HCEC 1CT (cell line): ENCODE measurements at regions not wholly inside any gene's neighbourhood (a gene's known extent, or its start where the extent isn't known, plus 50 kb on each side); places are given as distances from the start of the nearest gene placed in this dataset.

Experiments used
- DNase-seq: peaks from one replicate; pipeline ENCODE4 v3.0.0-alpha.2; 2017

DNA sequence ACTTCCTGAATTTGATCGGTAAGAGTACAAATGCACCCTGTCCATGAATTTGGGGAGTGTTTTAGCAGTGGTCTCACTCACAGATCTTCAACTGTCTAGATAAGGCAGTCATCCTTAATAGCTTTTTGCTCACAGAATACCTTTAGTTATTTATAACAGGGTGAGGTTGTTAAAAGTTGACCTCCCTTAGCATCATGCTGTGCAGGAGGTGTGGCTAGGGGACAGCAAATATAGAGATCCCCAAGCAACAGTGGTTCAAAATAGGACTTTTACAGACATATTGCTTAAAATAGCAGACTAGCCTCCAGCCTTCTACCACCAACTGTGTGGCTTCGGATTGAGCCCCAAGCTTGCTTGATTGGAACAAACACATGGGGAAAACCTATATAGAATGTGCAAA, 724.4 kb downstream of the TLE1 start:
- DNase-seq, result no peak

DNA sequence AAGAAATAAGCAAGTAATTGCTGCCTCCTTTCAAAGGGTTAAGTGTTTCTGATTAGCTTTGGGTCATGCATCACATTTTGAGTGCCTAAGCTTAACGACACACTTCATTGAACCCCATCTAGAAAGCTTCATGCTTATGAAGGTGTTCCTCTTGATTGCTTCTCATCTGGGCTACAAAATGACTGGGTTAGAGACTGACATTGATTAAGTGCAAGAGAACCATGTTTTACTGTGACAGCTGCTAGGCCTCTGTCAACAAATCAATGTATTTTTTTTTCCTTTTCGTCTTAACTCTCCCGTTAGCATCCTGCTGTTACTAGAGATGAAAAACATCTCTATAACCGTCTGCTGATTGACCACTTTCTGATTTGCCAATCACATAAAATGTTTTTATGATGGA, 725.0 kb downstream of the TLE1 start:
- no peak for DNase-seq

DNA sequence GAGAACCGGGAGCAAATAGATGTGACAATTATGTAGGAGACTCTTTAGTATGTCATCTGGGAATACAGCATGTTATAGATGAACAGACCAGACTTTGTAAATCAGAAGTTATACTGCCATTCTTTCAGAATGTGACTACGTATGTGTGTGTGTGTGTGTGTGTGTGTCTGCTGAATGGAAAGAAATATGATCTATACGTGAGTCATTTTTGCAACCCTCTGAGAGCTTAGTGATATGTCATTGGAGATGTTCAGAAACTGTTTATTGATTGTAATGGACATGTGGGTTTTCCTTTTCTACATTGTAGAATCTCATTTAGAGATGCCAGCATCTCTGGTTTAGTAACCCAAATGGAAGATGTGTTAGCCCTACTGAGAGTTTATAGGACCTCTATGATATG, 731.5 kb downstream of the TLE1 start:
- peak; percentile 50 for DNase-seq

DNA sequence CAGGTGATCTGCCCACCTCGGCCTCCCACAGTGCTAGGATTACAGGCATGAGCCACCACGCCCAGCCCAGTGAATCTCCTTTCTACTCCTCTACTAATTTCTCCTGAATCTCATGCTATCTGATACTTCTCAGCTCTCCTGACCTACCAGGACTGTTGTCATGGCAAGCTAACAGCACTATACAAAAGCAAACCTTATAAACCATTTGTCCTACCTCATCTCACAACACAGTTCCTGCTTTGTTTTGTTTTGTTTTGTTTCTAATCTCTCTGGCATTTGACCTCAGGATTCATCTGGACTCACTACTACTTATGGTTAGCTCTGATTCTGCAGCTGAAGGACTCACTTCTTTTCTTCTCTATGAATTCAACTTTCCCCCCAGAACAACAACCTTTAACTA, 734.8 kb downstream of the TLE1 start:
- DNase-seq, result no peak

DNA sequence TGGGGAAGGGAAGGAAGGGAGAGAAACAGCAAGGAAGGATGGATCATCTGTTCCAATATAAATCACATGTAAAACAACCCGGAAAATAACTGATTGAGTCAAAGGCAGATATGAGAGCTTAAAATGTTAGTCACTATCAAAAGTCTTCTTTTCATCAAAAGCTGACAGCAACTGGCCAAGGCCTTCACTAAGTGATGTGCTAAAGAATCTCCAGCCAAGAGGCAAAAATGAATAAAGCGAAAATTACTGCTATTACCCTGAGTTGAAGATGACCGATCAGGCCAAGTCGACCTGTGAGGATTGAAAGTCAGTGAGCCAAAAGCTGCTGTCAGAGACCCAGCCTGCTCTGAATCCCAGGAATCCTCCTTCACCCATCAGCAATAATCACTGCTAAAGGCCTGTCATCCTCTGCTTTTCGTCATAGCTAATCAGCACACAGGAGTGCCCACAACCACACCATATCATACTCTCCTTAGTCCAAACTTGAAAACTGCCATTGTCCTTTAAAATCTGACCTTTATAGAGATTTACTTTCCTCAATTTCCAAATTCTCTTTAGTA, 736.9 kb downstream of the TLE1 start:
- no peak for DNase-seq

DNA sequence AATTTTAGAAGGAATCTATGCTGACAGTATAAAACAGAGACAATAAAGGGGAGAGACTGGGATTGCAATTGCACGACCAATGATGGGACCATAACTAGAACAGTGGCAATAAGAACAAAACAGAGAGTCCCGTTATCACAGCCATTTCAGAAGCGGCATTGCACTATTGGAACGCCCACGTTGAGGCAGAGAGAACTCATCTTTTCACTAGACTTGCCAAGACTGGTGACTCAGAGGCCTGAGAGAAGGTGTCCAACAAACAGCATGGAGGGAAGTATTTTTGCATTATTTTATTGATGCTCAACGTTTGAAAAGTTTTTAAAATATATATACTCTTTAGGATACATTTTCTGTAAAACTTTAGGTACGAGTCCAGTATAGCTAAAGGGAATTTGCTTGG, 737.7 kb downstream of the TLE1 start:
- DNase-seq, result peak; percentile 22

DNA sequence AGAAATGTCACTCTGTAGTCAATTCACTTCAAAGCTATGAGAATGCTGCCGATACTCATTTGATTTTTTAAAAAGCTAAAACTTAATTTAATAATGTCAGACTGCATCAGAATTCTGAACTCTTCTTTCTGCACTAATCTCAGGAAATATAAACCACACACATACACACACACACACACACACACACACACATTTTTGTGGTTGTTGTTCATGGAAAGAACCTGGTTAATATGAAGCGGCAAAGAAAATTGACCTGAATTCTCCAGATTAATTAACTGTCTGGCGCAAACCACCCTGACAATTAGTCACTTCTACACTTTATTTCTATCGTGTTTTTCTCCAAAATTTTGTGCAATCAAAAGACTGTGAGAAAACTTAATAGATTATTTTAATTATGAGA, 740.5 kb downstream of the TLE1 start:
- no peak for DNase-seq

DNA sequence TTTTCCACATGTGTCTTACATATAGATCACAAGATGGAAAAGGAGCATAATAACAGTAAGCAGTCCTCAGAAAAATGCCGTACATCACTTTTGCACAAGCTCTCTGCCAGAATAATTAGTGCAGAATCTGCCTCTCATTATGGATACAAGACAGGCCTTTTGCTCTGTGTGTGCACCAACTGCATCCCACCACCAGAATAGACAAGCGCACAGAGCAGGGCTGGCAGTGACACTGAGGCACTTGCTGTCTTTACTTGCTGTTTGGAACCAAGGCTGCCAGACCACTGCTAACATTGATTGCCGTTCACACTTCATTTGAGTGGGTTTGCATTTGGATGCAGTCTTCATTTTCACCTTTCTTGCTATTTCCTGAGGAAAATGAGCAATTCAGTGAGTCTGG, 741.3 kb downstream of the TLE1 start:
- DNase-seq, result no peak

DNA sequence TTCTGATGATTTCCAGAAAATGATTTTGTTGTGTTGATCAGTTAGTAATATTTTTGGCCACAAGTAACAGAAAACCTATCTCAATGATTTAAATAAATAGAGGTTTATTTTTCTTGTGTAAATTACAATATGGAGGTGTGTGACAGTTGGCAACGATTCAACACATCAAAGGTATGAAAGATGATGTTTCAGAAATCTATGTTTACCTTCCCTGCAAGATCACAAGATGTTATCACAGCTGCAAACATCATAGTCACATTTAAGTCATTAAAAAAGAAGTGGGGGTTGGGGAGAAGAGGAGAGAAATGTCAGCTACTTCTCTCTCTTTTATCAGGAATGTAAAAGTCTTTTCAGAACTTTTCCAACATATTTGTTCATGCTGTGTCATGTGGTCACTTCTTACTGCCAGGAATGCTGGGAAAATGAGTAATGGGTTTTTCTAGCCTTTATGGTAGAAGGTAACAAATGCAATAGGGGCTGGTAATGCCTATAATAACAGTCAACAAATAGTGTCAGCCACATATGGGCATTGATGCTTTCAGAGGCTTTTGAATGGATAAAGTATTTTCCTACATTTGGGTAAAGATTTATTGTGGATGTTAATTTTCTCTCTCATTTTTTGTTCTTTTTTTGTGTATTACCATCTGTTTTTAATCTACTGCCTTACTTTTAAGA, 742.7 kb downstream of the TLE1 start:
- no peak for DNase-seq

DNA sequence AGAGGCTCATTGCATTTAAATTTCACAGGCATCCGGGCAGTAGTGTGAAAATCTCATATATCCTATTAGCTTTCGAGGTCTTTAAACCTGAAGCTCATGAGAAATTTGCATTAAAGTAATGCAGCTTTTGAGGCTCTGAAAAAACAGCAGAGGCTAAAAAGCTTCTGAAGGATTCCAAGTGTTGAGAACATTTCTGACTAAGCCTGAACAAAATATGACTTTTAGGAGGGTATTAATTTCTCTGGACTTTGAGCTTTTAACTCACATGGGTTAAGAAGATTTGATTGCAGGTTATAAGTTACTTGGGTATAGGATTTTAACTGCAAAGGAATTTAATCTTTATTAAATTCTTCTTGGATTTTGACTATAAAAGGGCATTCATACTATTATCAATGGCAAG, 743.9 kb downstream of the TLE1 start:
- no peak for DNase-seq

DNA sequence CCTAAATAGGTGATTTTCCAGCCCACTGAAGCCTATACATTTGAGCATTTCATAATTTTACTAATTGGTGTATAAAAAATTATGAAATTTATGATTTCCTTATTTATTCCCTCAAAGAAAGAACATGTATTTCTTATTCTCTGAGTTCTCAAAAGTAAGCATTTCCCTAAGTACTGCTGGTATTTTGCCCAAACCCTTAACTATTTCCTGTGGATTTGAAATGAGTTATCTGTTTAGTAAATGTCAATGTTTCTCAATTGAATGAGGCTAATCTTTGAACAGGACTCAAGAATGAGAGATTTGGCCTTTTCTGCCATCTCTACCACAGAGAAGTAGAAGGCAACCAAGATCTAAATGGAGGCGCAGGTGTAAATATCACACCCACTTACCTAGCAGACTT, 751.7 kb downstream of the TLE1 start:
- peak; percentile 36 for DNase-seq

DNA sequence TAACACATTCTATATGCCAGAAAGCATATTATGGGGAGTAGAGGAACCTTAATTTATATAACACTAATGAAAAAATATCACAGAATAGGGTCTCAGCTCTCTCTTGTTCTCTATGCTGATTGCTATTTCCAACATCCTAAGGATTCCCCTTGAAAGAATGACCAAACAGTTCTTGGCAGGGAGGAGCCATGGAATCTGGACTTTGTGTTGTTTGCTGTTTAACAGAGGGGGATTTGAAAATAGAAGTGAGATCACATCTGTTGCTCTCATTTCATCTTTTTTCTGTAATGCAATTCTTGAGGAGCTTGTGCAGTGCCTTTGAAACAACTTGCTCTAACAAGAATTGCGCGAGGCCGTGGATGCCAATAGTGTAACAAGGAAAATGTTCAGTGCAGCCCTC, 755.3 kb downstream of the TLE1 start:
- DNase-seq, result no peak

DNA sequence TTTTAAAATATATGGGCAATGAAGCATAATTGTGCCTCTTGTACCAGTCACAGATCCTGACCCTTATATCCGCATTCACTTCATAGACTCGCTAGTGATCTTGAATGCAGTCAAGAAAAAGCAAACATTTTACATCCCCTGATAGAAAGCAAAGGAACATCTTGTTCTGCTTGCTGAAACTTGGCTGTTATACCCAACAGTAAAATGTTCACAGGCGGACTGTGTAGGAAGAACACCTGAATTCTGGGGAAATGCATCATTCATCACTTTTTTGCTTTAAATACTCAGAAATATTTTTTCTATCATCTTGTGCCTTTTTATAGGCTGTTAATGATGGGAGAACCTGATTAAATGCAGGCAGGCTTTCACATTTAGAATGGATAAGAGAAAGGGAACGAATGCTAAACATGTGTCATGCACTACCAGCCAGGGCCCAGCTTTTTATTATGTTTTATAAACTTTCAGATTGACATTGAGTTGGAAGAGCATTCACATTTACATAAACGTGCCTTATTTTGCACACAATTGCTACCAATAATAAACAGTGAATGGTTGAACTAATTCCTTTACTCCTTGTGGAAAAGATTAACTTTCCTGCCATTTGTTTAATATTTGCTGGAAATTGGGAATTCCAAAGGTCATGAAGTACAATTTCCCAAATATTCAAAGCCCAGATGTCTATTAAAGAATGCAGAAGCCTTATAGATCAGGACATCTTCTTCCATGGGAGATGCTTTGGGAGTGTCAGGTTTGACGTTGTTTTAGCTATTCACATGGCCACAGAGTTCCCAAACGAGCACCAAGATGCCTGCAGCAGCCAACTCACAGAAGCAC, 756.2 kb downstream of the TLE1 start:
- no peak for DNase-seq

DNA sequence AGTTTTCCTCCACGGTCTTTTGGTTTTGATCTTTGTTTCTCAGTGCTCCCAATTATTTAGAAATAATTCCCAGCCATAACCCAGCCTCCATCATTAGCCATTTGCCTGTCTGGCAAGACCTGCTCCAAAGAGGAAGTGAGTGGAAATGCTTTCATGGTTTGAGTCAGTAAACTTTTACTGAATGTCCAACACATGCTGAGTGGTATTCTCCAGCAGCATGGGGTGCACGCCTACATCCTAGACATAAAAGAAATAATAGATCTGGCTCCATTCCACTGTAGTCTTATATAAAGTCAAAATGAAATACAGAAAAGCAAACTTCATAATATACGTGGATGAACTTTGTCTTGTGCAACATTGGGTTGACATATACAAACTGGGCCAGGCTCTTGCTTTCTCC, 757.2 kb downstream of the TLE1 start:
- DNase-seq, result no peak

DNA sequence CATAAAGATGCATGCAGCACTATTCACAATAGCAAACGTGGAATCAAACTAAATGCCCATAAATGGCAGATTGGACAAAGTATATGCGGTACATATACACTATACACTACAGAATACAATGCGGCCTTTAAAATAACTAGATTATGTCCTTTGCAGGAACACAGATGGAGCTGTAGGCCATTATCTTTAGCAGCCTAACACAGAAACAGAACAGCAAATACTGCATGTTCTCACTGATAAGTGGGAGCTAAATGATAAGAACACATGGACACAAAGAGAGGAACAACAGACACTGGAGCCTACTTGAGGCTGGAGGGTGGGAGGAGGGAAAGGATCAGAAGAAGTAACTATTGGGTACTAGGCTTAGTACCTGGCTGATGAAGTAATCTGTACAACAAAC, 758.2 kb downstream of the TLE1 start:
- no peak for DNase-seq

DNA sequence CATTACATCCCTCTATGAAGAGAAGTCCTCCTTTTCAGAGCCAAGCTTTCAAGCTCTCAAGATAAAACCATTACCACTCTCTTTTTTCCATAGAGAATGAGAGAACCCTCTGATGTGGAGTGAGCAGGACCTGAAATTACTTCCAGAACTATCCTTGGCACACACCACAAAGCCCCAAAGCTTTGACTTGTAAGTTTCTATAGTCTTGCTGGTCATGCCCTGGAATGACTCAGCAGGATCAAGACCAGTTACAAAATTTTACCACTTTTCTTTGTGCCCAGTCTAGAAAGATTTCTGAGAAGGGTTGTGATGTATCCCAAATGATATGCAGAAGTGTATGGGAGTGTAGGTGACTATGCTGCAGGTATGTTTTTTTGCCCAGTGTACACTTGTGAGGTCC, 760.6 kb downstream of the TLE1 start:
- no peak for DNase-seq

DNA sequence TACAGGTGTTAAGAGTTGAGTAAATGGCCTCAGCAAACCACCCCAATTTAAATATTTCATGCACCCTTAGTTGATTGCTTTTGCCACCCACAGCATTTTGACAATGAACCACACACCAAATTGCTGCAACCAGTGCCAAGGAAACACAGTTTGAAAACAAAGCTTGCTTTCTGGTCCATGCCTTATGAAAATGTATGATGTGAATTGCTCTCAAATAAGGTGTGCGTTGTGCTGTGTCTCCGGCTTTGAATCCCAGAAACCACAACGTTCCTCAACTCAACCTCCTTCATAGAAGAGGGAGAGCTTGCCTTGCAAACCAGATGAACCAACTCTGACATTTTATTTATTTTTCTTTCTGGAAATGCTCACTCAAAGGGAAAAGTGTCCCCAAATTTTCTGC, 762.7 kb downstream of the TLE1 start:
- no peak for DNase-seq

DNA sequence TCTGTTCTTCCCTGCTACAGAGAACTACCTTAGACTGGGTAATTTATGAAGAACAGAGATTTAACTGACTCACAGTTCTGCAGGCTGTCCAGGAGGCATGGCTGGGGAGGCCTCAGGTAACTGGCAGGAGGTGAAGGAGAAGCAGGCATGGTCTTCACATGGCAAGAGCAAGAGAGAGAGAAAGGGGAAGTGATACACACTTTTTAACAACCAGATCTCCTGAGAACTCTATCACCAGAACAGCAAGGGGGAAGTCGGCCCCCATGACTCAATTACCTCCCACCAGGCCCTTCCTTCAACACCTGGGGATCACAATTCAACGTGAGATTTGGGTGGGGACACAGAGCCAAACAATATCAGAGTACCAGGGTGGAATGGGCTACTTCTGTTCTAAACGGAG, 766.8 kb downstream of the TLE1 start:
- no peak for DNase-seq

DNA sequence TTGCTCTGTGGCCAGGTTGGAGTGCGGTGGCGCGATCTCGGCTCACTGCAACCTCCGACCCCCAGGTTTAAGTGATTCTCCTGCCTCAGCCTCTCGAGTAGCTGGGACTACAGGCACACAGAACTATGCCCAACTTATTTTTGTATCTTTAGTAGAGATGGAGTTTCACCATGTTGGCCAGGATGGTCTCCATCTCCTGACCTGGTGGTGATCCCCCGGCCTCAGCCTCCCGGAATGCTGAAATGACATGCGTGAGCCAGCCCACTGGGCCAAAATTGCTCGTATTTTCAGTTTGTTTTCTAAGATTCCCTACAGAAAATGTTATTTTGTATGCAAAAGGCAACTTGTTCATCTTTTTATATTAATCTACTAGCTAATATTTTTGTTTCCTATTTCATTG, 782.6 kb downstream of the TLE1 start:
- no peak for DNase-seq

DNA sequence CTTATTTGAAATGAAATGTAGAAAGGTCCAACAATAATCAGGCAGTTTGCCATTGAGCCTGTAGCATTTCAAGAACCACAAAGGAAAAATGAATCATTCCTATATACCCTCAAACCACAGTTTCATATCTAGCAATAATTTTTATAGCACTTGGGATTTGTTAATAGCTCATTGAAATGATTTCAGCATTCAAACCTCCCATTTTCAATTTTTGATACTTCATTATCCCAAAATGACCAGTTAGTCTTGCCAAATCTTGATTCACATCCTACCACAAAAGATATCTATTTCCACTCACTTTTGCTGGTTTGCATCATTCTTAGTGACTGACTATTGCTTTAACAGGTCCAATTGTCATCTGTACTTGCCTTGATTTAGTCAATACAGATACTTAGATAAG, 790.1 kb downstream of the TLE1 start:
- peak; percentile 28 for DNase-seq

DNA sequence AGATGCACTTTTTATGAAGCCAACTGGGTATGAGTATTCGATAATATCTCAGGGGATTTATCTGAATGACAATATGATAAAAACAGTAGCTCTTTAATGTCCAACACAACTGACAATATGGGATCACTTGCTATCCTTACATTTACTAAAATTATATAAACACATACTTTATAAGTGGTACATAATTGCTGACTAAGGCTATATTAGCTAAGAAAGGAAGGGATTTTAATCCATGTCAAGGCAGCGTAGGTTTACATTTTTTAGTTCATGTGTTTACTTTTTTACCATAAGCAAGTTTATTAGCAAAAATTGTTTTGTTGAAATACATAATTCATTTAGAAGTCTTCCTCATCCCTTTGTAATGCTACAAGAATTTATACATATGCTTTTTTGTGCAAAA, 796.2 kb downstream of the TLE1 start:
- no peak for DNase-seq

DNA sequence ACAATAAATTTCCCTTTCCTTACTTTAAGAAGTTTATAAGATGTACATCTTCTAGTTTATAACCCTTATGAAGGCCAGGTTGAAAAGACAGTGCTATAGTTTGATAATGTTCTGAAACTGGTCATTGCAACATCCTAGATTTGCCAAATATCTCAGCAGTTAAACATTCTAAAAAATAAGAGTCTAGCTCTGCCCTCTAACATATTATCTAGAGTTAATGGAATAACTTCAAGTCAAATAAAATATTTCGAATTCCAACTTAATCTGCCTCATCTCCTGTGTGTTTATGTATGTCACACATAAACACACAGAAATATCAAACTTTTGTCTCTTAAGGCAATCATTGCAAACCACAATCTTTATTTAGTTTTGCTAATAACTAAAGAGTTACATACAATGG, 796.6 kb downstream of the TLE1 start:
- DNase-seq, result peak; percentile 36

DNA sequence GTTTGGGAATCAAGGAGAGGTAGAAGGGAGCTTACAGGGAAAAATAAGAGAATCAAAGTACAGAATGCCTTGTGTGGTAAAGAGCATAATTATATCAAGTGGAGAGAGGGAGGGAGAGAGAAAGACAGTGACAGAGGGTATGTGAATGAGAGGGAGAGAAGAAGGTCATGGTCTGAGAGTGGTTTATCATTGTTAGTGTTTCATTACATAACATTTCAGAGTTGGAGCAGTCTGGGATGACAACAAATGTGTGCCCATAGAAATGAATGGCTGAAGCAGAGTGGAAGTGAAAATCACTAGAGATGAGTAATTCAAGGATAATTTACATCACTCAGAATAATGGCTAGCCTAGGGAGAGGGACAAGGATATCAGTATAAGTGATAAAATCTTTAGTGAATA, 799.2 kb downstream of the TLE1 start:
- DNase-seq, result no peak

DNA sequence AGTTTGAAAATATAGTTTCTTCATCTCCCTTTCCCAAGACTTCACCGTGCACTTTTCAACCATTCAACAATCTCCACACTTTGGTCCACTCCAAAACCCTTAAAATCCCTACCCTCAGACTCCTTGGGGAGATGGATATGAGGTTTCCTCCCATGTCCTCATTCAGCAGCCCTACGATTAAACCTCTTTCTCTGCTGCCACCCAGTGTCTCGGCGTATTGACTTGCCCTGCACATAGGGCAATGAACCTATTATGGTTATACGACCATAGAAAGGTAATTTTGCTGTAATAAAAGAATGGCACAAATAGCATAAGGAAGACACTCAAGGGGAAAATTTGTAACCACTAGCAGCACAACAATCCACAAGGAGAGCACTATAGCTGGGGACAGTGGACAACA, 803.5 kb downstream of the TLE1 start:
- DNase-seq, result no peak
